Esophagus squamous epithelium (tissue), 4 donors: ENCODE measurements at regions not wholly inside any gene's neighbourhood (a gene's known extent, or its start where the extent isn't known, plus 50 kb on each side); places are given as distances from the start of the nearest gene placed in this dataset.

Source experiments
- CTCF ChIP-seq, 6 experiments: fragments of 450-650 bp in 4 of 6; fragments of 200-600 bp in 2 of 6; sonication (generic) in 2 of 6; IDR thresholded peaks; one replicate each; pipeline ENCODE4 v1.5.1; 2016 to 2019; ENCODE audit warnings: antibody characterized with exemption in 6 of 6, mild to moderate bottlenecking in 4 of 6, moderate library complexity in 4 of 6
- POLR2A ChIP-seq, 4 donors: fragments of 450-650 bp; IDR thresholded peaks; one replicate each; pipeline ENCODE4 v1.6.1; 2017; ENCODE audit warnings: antibody characterized with exemption in 4 of 4, mild to moderate bottlenecking in 4 of 4, moderate library complexity in 3 of 4

DNA sequence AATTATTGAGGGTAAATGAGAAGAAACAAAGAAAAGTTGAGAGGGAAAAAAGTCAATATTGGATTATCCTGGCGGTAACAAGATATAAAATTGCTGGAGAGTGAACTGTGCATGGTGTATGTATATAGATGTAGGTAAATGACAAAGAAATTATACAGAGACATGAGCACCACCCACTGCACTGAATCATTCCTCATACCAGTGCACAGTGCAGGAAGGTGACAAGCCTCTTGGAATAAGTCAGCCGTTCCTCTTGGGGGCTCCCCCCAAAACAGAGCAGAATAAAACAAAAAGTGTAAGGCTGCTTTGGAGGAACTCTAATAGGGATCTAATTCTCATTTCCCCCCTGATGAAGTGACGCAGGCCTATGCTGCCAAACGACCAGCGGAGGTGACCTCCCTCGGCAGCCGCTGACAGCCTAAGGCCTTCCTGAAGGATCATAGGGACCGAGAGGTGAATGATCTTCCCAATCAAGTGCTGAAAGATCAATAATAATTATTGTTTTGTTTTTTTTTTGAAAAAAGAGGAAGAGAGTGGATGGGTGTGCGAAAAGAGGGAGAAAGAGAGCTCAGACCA is 245.0 kb downstream of the PSAT1 start:
- TF ChIP-seq CTCF (IDR thresholded peaks at IDR 0.05) (no peak), POLR2A (IDR thresholded peaks at IDR 0.05) (no peak)
